HEK293T (cell line): ENCODE measurements at regions not wholly inside any gene's neighbourhood (a gene's known extent, or its start where the extent isn't known, plus 50 kb on each side); places are given as distances from the start of the nearest gene placed in this dataset.
"Not testable (repeated sequence)": the region's sequence is repeated elsewhere in the genome, so short reads cannot be mapped to it uniquely, and the experiment has no call there.

Experiments
- CTCF ChIA-PET: fragments of 350-600 bp; formaldehyde crosslinking; extraction: SDS; loops from one replicate; lab custom pipeline; 2021; ENCODE audit warnings: antibody characterized with exemption, inconsistent platforms; lab: Yijun Ruan, JAX
- POLR2A ChIA-PET: fragments of 350-600 bp; formaldehyde crosslinking; extraction: SDS; loops from one replicate; lab custom pipeline; 2020; ENCODE audit warnings: antibody characterized with exemption, inconsistent platforms; lab: Yijun Ruan, JAX
- DNase-seq: peaks from one replicate; pipeline ENCODE4 v3.0.0; 2012; ENCODE audit warnings: mixed read lengths; ENCODE audit errors: extremely low spot score
- ARNT ChIP-seq: fragments of 450-650 bp; IDR thresholded peaks from 2 replicates; pipeline ENCODE4 v1.6.1; 2017; ENCODE audit warnings: mild to moderate bottlenecking
- BHLHE40 ChIP-seq: fragments of 450-650 bp; IDR thresholded peaks from 2 replicates; pipeline ENCODE4 v1.6.1; 2016; ENCODE audit warnings: mild to moderate bottlenecking, moderate library complexity, borderline replicate concordance
- CTBP1 ChIP-seq: fragments of 450-650 bp; IDR thresholded peaks from 2 replicates; pipeline ENCODE4 v1.6.1; 2016; ENCODE audit warnings: borderline replicate concordance
- ELF4 ChIP-seq: fragments of 450-650 bp; IDR thresholded peaks from 2 replicates; pipeline ENCODE4 v1.6.1; 2017; ENCODE audit warnings: antibody characterized with exemption
- FOXA1 ChIP-seq: fragments of 450-650 bp; IDR thresholded peaks from 2 replicates; pipeline ENCODE4 v1.6.1; 2016; ENCODE audit warnings: mild to moderate bottlenecking
- FOXK2 ChIP-seq: fragments of 450-650 bp; IDR thresholded peaks from 2 replicates; pipeline ENCODE4 v1.6.1; 2016; ENCODE audit warnings: mild to moderate bottlenecking
- FOXM1 ChIP-seq: fragments of 450-650 bp; IDR thresholded peaks from 2 replicates; pipeline ENCODE4 v1.6.1; 2017; ENCODE audit warnings: mild to moderate bottlenecking, borderline replicate concordance
- HDGF ChIP-seq: fragments of 450-650 bp; IDR thresholded peaks from 2 replicates; pipeline ENCODE4 v1.6.1; 2017; ENCODE audit warnings: antibody characterized with exemption, borderline replicate concordance
- L3MBTL2 ChIP-seq: fragments of 450-650 bp; conservative IDR thresholded peaks from 2 replicates; pipeline ENCODE4 v1.6.1; 2016; ENCODE audit warnings: mild to moderate bottlenecking
- LEF1 ChIP-seq: fragments of 450-650 bp; IDR thresholded peaks from 2 replicates; pipeline ENCODE4 v1.6.1; 2017; ENCODE audit warnings: mild to moderate bottlenecking, borderline replicate concordance
- NFRKB ChIP-seq: fragments of 450-650 bp; IDR thresholded peaks from 2 replicates; pipeline ENCODE4 v1.6.1; 2016; ENCODE audit warnings: mild to moderate bottlenecking, moderate library complexity
- SP1 ChIP-seq: fragments of 450-650 bp; IDR thresholded peaks from 2 replicates; pipeline ENCODE4 v1.6.1; 2017
- SUZ12 ChIP-seq: fragments of 450-650 bp; IDR thresholded peaks from 2 replicates; pipeline ENCODE4 v1.6.1; 2016; ENCODE audit warnings: mild to moderate bottlenecking
- TARDBP ChIP-seq: fragments of 450-650 bp; IDR thresholded peaks from 2 replicates; pipeline ENCODE4 v1.6.1; 2016
- ZNF384 ChIP-seq: fragments of 450-650 bp; IDR thresholded peaks from 2 replicates; pipeline ENCODE4 v1.6.1; 2016
- TF ChIP-seq, protein P1 (sequence below): fragments of 450-650 bp; IDR thresholded peaks from 2 replicates; pipeline ENCODE4 v1.6.1; 2016

DNA sequence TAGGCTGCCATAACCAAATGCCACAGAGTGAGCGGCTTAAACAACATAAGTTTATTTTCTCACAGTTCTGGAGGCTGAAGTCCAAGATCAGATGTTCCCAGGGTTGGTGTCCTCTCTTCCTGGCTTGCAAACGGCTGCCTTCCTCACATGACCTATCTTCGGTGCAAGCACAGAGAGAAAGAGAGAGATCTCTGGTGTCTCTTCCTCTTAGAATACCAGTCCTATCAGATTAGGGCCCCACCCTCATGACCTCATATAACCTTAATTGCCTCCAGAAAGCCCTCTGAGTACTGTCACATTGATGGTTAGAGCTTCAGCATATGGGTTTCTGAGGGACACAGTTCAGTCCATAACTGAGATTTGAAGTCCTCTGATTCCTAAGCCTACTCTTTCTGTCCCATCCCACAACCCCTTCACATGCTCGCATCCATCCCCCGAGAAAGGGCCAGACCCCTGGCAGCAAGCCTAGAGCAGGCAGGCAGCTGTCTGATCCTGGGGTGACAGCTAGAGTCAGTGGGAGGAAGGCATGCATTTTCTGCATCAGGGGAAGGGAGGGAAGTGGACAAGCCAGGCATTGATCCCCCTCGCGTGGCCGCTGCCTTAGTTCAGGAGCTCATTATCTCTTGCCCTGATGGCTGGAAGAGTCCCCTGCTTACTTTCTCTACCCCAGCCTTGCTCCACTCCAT, 114.1 kb downstream of the FAR1 start:
- no peak for DNase-seq
- ChIA-PET CTCF (no interaction called here), POLR2A (no interaction called here)
- TF ChIP-seq BHLHE40 = no peak
- TF ChIP-seq FOXK2 = no peak
- TF ChIP-seq CTBP1 = no peak
- no peak for TF ChIP-seq TARDBP
- TF ChIP-seq FOXM1 = no peak
- TF ChIP-seq FOXA1 = no peak

DNA sequence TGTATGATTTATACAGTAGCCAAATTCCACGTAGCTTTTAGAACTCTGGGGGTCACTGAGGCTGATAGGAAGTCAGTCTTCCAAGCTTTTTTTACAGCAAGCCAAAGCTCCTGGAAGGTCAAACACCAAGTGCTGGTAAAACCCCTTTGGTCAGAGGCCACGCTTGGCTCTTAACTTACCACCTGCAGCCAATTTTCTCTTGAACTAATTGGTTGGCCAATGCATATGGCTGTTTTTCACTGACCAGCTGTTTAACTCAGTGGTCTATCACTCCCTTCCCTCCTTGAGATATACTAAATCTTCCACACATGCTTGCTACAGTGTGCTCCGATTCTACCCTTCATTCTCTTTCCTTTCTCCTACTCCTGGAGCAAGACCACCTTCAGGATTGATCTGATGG, 116.0 kb downstream of the FAR1 start:
- ChIA-PET POLR2A (no interaction called here), CTCF (no interaction called here)
- no peak for DNase-seq
- no peak for TF ChIP-seq TARDBP
- TF ChIP-seq FOXA1 = no peak
- TF ChIP-seq HDGF = no peak
- no peak for TF ChIP-seq ARNT
- TF ChIP-seq ZNF384 = no peak
- TF ChIP-seq FOXM1 = no peak
- TF ChIP-seq, protein P1, sequence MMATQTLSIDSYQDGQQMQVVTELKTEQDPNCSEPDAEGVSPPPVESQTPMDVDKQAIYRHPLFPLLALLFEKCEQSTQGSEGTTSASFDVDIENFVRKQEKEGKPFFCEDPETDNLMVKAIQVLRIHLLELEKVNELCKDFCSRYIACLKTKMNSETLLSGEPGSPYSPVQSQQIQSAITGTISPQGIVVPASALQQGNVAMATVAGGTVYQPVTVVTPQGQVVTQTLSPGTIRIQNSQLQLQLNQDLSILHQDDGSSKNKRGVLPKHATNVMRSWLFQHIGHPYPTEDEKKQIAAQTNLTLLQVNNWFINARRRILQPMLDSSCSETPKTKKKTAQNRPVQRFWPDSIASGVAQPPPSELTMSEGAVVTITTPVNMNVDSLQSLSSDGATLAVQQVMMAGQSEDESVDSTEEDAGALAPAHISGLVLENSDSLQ = no peak
- no peak for TF ChIP-seq FOXK2

DNA sequence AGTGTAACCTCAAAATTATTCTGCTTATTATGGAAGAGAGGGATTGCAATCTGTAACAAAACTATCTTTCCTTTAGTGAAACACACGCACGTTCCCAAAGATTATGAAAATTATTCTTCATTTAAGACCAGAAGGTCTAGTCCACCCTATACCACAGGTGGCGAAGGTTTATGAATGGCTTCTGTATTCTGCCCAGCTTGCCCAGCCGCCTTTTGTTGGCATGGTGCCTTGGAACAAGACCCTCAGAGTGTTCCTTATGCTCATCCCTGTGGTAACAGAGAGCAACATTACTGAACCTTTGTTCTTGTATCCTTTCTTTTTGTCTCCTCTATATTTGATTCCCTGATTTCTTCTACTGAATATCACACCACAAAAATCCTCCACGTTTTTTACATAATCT, 116.4 kb downstream of the FAR1 start:
- TF ChIP-seq BHLHE40 = no peak
- TF ChIP-seq ZNF384 = no peak
- no peak for TF ChIP-seq FOXA1
- TF ChIP-seq HDGF = no peak
- TF ChIP-seq, protein P1 = no peak
- TF ChIP-seq SP1 = no peak
- ChIA-PET CTCF (no interaction called here), POLR2A (no interaction called here)
- no peak for DNase-seq

DNA sequence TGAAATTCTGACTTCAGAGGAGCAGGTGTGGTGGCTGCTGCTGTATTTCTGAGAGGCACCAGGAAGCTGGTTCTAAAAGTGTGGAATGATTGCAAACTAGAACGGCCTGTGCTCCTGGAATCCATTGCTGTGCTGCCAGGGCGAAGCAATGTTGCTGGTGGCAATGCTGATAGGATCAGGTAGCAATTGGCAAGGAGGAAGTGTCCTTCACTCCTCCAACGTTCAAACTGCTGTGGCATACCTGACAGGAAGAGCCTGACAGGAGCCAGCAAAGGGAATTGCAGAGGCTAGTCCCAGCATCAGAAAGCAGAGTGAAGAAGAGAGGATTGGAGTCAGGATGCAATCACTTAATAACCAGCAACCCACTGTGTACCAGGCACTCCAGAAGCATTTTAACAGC, 118.2 kb downstream of the FAR1 start:
- TF ChIP-seq LEF1 (no peak), BHLHE40 (no peak), NFRKB (no peak), ZNF384 (no peak), HDGF (no peak), FOXM1 (no peak), SUZ12 (no peak), L3MBTL2 (no peak), CTBP1 (no peak)
- POLR2A ChIA-PET = interaction anchor here (0.5 kb wide), 1 partner anchor 44 kb away, joined by 3 read pairs; no protein-coding TSS in a partner anchor
- no peak for DNase-seq
- CTCF ChIA-PET = no interaction called here

DNA sequence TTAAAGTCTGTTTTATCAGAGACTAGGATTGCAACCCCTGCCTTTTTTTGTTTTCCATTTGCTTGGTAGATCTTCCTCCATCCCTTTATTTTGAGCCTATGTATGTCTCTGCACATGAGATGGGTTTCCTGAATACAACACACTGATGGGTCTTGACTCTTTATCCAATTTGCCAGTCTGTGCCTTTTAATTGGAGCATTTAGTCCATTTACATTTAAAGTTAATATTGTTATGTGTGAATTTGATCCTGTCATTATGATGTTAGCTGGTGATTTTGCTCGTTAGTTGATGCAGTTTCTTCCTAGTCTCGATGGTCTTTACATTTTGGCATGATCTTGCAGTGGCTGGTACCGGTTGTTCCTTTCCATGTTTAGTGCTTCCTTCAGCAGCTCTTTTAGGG, 129.1 kb downstream of the FAR1 start:
- DNase-seq, POLR2A ChIA-PET, CTCF ChIA-PET: not testable (repeated sequence)

DNA sequence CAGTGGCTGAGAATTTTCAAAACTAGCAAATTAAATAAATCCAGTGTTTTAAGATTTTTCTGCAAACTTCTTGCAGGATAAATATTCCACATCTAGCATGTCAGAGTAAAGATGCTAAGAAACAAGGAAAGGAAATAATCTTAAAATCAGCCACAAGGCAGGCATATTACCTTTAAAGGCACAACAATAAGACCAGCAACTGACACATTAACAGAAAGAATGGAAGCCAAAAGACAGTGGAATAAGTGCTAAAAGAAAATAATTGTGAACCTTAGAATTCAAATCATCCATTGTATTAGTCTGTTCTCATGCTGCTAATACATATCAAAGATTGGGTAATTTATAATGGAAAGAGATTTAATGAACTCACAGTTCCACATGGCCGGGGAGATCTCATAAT, 132.4 kb downstream of the FAR1 start:
- POLR2A ChIA-PET = no interaction called here
- TF ChIP-seq FOXA1 (no peak), ARNT (no peak), BHLHE40 (no peak), LEF1 (no peak), FOXK2 (no peak), ZNF384 (no peak), SP1 (no peak), SUZ12 (no peak), HDGF (no peak), CTBP1 (no peak)
- TF ChIP-seq, protein P1 = no peak
- no peak for DNase-seq
- CTCF ChIA-PET = no interaction called here

DNA sequence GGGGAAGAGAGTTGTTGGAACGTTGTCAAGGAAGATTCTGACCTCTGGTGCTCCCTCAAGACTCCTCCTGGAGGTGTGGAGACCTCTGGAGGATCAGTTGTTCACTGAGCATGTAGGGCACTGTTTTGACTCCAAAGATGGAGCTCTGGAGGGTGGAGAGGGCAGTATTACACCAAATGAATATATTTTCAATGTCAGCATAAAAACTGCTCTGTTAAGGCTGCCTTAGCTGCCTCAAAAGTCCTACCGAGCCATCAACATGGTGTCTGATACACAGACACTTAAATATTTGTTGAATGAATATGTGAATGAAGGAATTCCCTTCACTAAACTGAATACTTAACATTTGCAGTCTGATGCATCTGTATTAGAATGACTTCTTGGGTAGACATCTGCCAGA, 144.2 kb upstream of the SPON1 start:
- CTCF ChIA-PET = no interaction called here
- POLR2A ChIA-PET = no interaction called here
- DNase-seq = no peak
- TF ChIP-seq ELF4 = no peak
- TF ChIP-seq ARNT = no peak
- TF ChIP-seq BHLHE40 = no peak
- no peak for TF ChIP-seq HDGF
- TF ChIP-seq LEF1 = no peak
- TF ChIP-seq ZNF384 = no peak
- TF ChIP-seq TARDBP = no peak
- TF ChIP-seq, protein P1 = no peak
- no peak for TF ChIP-seq FOXK2
- TF ChIP-seq FOXA1 = no peak
- TF ChIP-seq SUZ12 = no peak
- TF ChIP-seq CTBP1 = no peak
- TF ChIP-seq L3MBTL2 = no peak
- no peak for TF ChIP-seq SP1
